ENCODE measurements at regions not wholly inside any gene's neighbourhood (a gene's known extent, or its start where the extent isn't known, plus 50 kb on each side); places are given as distances from the start of the nearest gene placed in this dataset.

GRCh38 chr10:10462151-10462941, 555.3 kb upstream of the CELF2 start:
- no peak for DNase-seq (ENCODE audit: low read depth)

GRCh38 chr10:10471758-10472157, 545.9 kb upstream of the CELF2 start:
- no peak for DNase-seq (ENCODE audit: low read depth)

GRCh38 chr10:10475812-10476211, 541.9 kb upstream of the CELF2 start:
- no peak for DNase-seq (ENCODE audit: low read depth)

- DNase-seq (ENCODE audit: low read depth) = no peak
These were observed 539.8 kb upstream of the CELF2 start for GRCh38 chr10:10477844-10478243.

- DNase-seq (ENCODE audit: low read depth) = no peak
These were observed 538.2 kb upstream of the CELF2 start for GRCh38 chr10:10479465-10479864.

GRCh38 chr10:10482613-10483012, 535.1 kb upstream of the CELF2 start:
- DNase-seq (ENCODE audit: low read depth) = no peak

- DNase-seq (ENCODE audit: low read depth) = no peak
These were observed 528.6 kb upstream of the CELF2 start for GRCh38 chr10:10489076-10489475.

GRCh38 chr10:10489805-10490571, 527.7 kb upstream of the CELF2 start:
- no peak for DNase-seq (ENCODE audit: low read depth)

GRCh38 chr10:10490581-10490980, 527.1 kb upstream of the CELF2 start:
- DNase-seq (ENCODE audit: low read depth) = no peak

- no peak for DNase-seq (ENCODE audit: low read depth)
These were observed 525.3 kb upstream of the CELF2 start for GRCh38 chr10:10492420-10492819.

- DNase-seq (ENCODE audit: low read depth) = no peak
These were observed 523.8 kb upstream of the CELF2 start for GRCh38 chr10:10493833-10494232.

- no peak for DNase-seq (ENCODE audit: low read depth)
These were observed 520.4 kb upstream of the CELF2 start for GRCh38 chr10:10497245-10497644.

GRCh38 chr10:10498781-10499180, 518.9 kb upstream of the CELF2 start:
- no peak for DNase-seq (ENCODE audit: low read depth)

GRCh38 chr10:10499839-10500238, 517.8 kb upstream of the CELF2 start:
- DNase-seq (ENCODE audit: low read depth) = no peak

GRCh38 chr10:10500937-10501336, 516.7 kb upstream of the CELF2 start:
- no peak for DNase-seq (ENCODE audit: low read depth)

GRCh38 chr10:10503772-10504171, 513.9 kb upstream of the CELF2 start:
- no peak for DNase-seq (ENCODE audit: low read depth)

GRCh38 chr10:10508211-10508610, 509.5 kb upstream of the CELF2 start:
- DNase-seq (ENCODE audit: low read depth) = no peak

- DNase-seq (ENCODE audit: low read depth) = no peak
These were observed 507.5 kb upstream of the CELF2 start for GRCh38 chr10:10510179-10510578.

- no peak for DNase-seq (ENCODE audit: low read depth)
These were observed 504.6 kb upstream of the CELF2 start for GRCh38 chr10:10513067-10513466.

- DNase-seq (ENCODE audit: low read depth) = no peak
These were observed 503.8 kb upstream of the CELF2 start for GRCh38 chr10:10513898-10514297.

- DNase-seq (ENCODE audit: low read depth) = no peak
These were observed 502.9 kb upstream of the CELF2 start for GRCh38 chr10:10514797-10515196.

- DNase-seq (ENCODE audit: low read depth) = no peak
These were observed 502.0 kb upstream of the CELF2 start for GRCh38 chr10:10515479-10516204.

All from activated gamma-delta T cell treated with anti-CD3 and anti-CD28 coated beads, Interleukin-2, amount 50 U/mL, for 16 hours (primary cell).